K562 (cell line): ENCODE measurements at regions not wholly inside any gene's neighbourhood (a gene's known extent, or its start where the extent isn't known, plus 50 kb on each side); places are given as distances from the start of the nearest gene placed in this dataset.

Experiments
- MIER1 ChIP-seq: fragments of 450-650 bp; IDR thresholded peaks from 2 replicates; pipeline ENCODE4 v1.6.1; 2016; ENCODE audit warnings: antibody characterized with exemption, mild to moderate bottlenecking, low read depth
- REST ChIP-seq, 2 experiments: fragments of 450-650 bp; formaldehyde crosslinking in 1 of 2; IDR thresholded peaks; 2 replicates each; pipeline versions ENCODE4 v1.4.0 to v1.6.1; 2014 to 2020; ENCODE audit warnings: mild to moderate bottlenecking in 2 of 2, borderline replicate concordance in 1 of 2, low read depth in 1 of 2
- SMARCA4 ChIP-seq: fragments of 450-650 bp; IDR thresholded peaks from 2 replicates; pipeline ENCODE4 v1.6.1; 2016
- ZNF740 ChIP-seq, 3 experiments: fragments of 200-800 bp in 1 of 3; sonication (Bioruptor generic) in 1 of 3; sonication (generic) in 1 of 3; formaldehyde crosslinking in 1 of 3; IDR thresholded peaks; 2 replicates each; pipeline versions ENCODE4 v1.6.1 to v1.8.0; 2016 to 2022; ENCODE audit warnings: mild to moderate bottlenecking in 2 of 3, missing compliant biosample characterization in 2 of 3, missing genetic modification characterization in 2 of 3, missing genetic modification reagents in 1 of 3
- TF ChIP-seq, protein P1 (sequence below): sonication (generic); formaldehyde crosslinking; IDR thresholded peaks from 2 replicates; pipeline ENCODE4 v1.8.1; 2022; ENCODE audit warnings: missing genetic modification reagents

DNA sequence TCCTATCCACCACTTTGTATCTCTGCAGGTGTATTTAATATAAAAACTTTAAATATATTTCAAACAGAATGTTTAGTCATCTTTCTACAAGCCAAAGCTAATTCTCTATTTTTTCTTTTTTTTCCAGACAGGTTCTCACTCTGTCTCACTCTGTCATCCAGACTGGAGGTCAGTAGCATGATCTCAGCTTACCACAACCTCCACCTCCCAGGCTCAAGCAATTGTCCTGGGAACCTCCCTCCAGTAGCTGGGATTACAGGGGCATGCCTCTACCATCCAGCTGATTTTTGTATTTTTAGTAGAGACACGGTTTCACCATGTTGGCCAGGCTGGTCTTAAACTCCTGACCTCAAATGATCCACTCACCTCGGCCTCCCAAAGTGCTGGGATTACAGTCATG, 202.6 kb downstream of the VGLL3 start (continued):
- TF ChIP-seq REST (IDR thresholded peaks at IDR 0.05; ENCODE audit: borderline replicate concordance) (no peak), REST (CRISPR knock-in tag; IDR thresholded peaks at IDR 0.05; ENCODE audit: low read depth) (no peak), MIER1 (no peak), ZNF740 (CRISPR knock-in tag; IDR thresholded peaks at IDR 0.05) (no peak), ZNF740 (tag; IDR thresholded peaks at IDR 0.05) (no peak), SMARCA4 (no peak)
- TF ChIP-seq, protein P1, sequence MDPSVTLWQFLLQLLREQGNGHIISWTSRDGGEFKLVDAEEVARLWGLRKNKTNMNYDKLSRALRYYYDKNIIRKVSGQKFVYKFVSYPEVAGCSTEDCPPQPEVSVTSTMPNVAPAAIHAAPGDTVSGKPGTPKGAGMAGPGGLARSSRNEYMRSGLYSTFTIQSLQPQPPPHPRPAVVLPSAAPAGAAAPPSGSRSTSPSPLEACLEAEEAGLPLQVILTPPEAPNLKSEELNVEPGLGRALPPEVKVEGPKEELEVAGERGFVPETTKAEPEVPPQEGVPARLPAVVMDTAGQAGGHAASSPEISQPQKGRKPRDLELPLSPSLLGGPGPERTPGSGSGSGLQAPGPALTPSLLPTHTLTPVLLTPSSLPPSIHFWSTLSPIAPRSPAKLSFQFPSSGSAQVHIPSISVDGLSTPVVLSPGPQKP = no peak
- TF ChIP-seq, all 486 proteins: peak for 0
